ENCODE measurements at regions not wholly inside any gene's neighbourhood (a gene's known extent, or its start where the extent isn't known, plus 50 kb on each side); places are given as distances from the start of the nearest gene placed in this dataset.

- TF ChIP-seq CTCF (IDR thresholded peaks at IDR 0.05; ENCODE audit: unreplicated experiment): no peak
- peak in 1 of 2 experiments; percentile 38 for DNase-seq (ENCODE audit: low spot score in 2 of 2, unreplicated experiment in 2 of 2)
- Mint-ChIP-seq H3K9me3 (no peaks in the 10 kb centered on the region), H3K27me3 (ENCODE audit: low read depth) (peaks cover 2% of the 10 kb centered on the region), H3K36me3 (no peaks in the 10 kb centered on the region), H3K27ac (no peak overlapping the region), H3K4me1 (peaks cover 39% of the 10 kb centered on the region), H3K4me3 (no peak overlapping the region)
These were observed 107.1 kb upstream of the FAM20C start for GRCh38 chr7:85074-85882.

- no peaks in the 10 kb centered on the region for H3K36me3 Mint-ChIP-seq
- no peaks in the 10 kb centered on the region for H3K9me3 Mint-ChIP-seq
- TF ChIP-seq CTCF (IDR thresholded peaks at IDR 0.05; ENCODE audit: unreplicated experiment): no peak
- H3K4me1 Mint-ChIP-seq: peaks cover 46% of the 10 kb centered on the region
- H3K27me3 Mint-ChIP-seq (ENCODE audit: low read depth): peaks cover 2% of the 10 kb centered on the region
- peak in 1 of 2 experiments; percentile 31 for DNase-seq (ENCODE audit: low spot score in 2 of 2, unreplicated experiment in 2 of 2)
- no peak overlapping the region for H3K27ac Mint-ChIP-seq
- H3K4me3 Mint-ChIP-seq: no peak overlapping the region
These were observed 106.4 kb upstream of the FAM20C start for GRCh38 chr7:85883-86515.

GRCh38 chr7:86629-87028 is 105.7 kb upstream of the FAM20C start:
- H3K36me3 Mint-ChIP-seq: no peaks in the 10 kb centered on the region
- H3K27me3 Mint-ChIP-seq (ENCODE audit: low read depth): peaks cover 2% of the 10 kb centered on the region
- H3K4me3 Mint-ChIP-seq: no peak overlapping the region
- H3K9me3 Mint-ChIP-seq: no peaks in the 10 kb centered on the region
- no peak overlapping the region for H3K27ac Mint-ChIP-seq
- H3K4me1 Mint-ChIP-seq: peaks cover 45% of the 10 kb centered on the region
- no peak for TF ChIP-seq CTCF (IDR thresholded peaks at IDR 0.05; ENCODE audit: unreplicated experiment)
- DNase-seq (ENCODE audit: low spot score in 2 of 2, unreplicated experiment in 2 of 2): peak in 1 of 2 experiments; percentile 28

- peak in 1 of 2 experiments; percentile 33 for DNase-seq (ENCODE audit: low spot score in 2 of 2, unreplicated experiment in 2 of 2)
- no peak for TF ChIP-seq CTCF (IDR thresholded peaks at IDR 0.05; ENCODE audit: unreplicated experiment)
- Mint-ChIP-seq H3K27me3 (ENCODE audit: low read depth) (peaks cover 2% of the 10 kb centered on the region), H3K4me3 (no peak overlapping the region), H3K27ac (no peak overlapping the region), H3K4me1 (peaks cover 43% of the 10 kb centered on the region), H3K36me3 (no peaks in the 10 kb centered on the region), H3K9me3 (no peaks in the 10 kb centered on the region)
These were observed 105.3 kb upstream of the FAM20C start for GRCh38 chr7:87047-87446.

- peaks cover 3% of the 10 kb centered on the region for H3K27me3 Mint-ChIP-seq (ENCODE audit: low read depth)
- no peak for TF ChIP-seq CTCF (IDR thresholded peaks at IDR 0.05; ENCODE audit: unreplicated experiment)
- no peak overlapping the region for H3K27ac Mint-ChIP-seq
- DNase-seq (ENCODE audit: low spot score in 2 of 2, unreplicated experiment in 2 of 2): no peak
- peaks cover 46% of the 10 kb centered on the region for H3K4me1 Mint-ChIP-seq
- H3K36me3 Mint-ChIP-seq: no peaks in the 10 kb centered on the region
- H3K9me3 Mint-ChIP-seq: no peaks in the 10 kb centered on the region
- H3K4me3 Mint-ChIP-seq: no peak overlapping the region
These were observed 104.7 kb upstream of the FAM20C start for GRCh38 chr7:87671-88070.

Data from mesothelial cell of epicardium (in vitro differentiated cells).